H9 (cell line): ENCODE measurements at regions not wholly inside any gene's neighbourhood (a gene's known extent, or its start where the extent isn't known, plus 50 kb on each side); places are given as distances from the start of the nearest gene placed in this dataset.
A peak's percentile ranks its signal among the peaks of the same experiment; 100 is the strongest.

Experiments used
- DNase-seq: peaks from one replicate; pipeline ENCODE4 v3.0.0-alpha.2; 2017
- H2AFZ ChIP-seq: one replicate; pipeline ENCODE4 v1.6.1; 2013; ENCODE audit warnings: mild to moderate bottlenecking, low read length, control low read depth, moderate library complexity
- H2AK5ac ChIP-seq: 2 replicates; pipeline ENCODE4 v1.6.1; 2013; ENCODE audit warnings: low read length, control low read depth, mixed read lengths; ENCODE audit not compliant: insufficient read length
- H2BK120ac ChIP-seq: one replicate; pipeline ENCODE4 v1.6.1; 2013; ENCODE audit warnings: low read depth, mild to moderate bottlenecking, low read length, control low read depth, inconsistent platforms; ENCODE audit not compliant: poor library complexity, severe bottlenecking
- H2BK12ac ChIP-seq: 2 replicates; pipeline ENCODE4 v1.6.1; 2013; ENCODE audit warnings: low read length, control low read depth, mixed read lengths, low read depth; ENCODE audit not compliant: insufficient read length
- H2BK15ac ChIP-seq: 2 replicates; pipeline ENCODE4 v1.6.1; 2013; ENCODE audit warnings: low read depth, low read length, control low read depth
- H2BK20ac ChIP-seq: one replicate; pipeline ENCODE4 v1.6.1; 2013; ENCODE audit warnings: low read depth, mild to moderate bottlenecking, low read length, control low read depth, inconsistent platforms; ENCODE audit not compliant: poor library complexity, severe bottlenecking
- H2BK5ac ChIP-seq: 2 replicates; pipeline ENCODE4 v1.6.1; 2013; ENCODE audit warnings: low read length, control low read depth, mixed read lengths; ENCODE audit not compliant: insufficient read length
- H3K14ac ChIP-seq: 2 replicates; pipeline ENCODE4 v1.6.1; 2013; ENCODE audit warnings: low read length, control low read depth; ENCODE audit not compliant: insufficient read depth
- H3K18ac ChIP-seq: 2 replicates; pipeline ENCODE4 v1.6.1; 2013; ENCODE audit warnings: low read depth, mild to moderate bottlenecking, mixed read lengths, low read length, control low read depth; ENCODE audit not compliant: insufficient read length
- H3K23ac ChIP-seq: 2 replicates; pipeline ENCODE4 v1.6.1; 2013; ENCODE audit warnings: low read length, control low read depth, mixed read lengths, low read depth; ENCODE audit not compliant: insufficient read length
- H3K23me2 ChIP-seq: 2 replicates; pipeline ENCODE4 v1.6.1; 2013; ENCODE audit warnings: low read depth, mild to moderate bottlenecking, mixed read lengths, low read length, control low read depth; ENCODE audit not compliant: insufficient read length, poor library complexity, severe bottlenecking
- H3K27ac ChIP-seq: 2 replicates; pipeline ENCODE4 v1.5.1; 2013; ENCODE audit warnings: low read length, control low read depth, mixed read lengths, low read depth; ENCODE audit not compliant: insufficient read length
- H3K27me3 ChIP-seq: 2 replicates; pipeline ENCODE4 v1.6.1; 2013; ENCODE audit warnings: low read length, control low read depth, inconsistent platforms; ENCODE audit not compliant: insufficient read depth
- H3K4ac ChIP-seq: 2 replicates; pipeline ENCODE4 v1.6.1; 2013; ENCODE audit warnings: low read depth, mild to moderate bottlenecking, control low read depth, inconsistent platforms, low read length, moderate library complexity
- H3K4me1 ChIP-seq: 2 replicates; pipeline ENCODE4 v1.6.1; 2013; ENCODE audit warnings: low read length, control low read depth, inconsistent platforms; ENCODE audit not compliant: insufficient read depth
- H3K4me2 ChIP-seq: 2 replicates; pipeline ENCODE4 v1.6.1; 2013; ENCODE audit warnings: low read length, control low read depth, mixed read lengths; ENCODE audit not compliant: insufficient read length, insufficient read depth
- H3K56ac ChIP-seq: 2 replicates; pipeline ENCODE4 v1.6.1; 2013; ENCODE audit warnings: low read depth, mild to moderate bottlenecking, mixed read lengths, low read length, control low read depth; ENCODE audit not compliant: insufficient read length
- H3K79me1 ChIP-seq: 2 replicates; pipeline ENCODE4 v1.6.1; 2013; ENCODE audit warnings: low read depth, mild to moderate bottlenecking, moderate library complexity, low read length, control low read depth, inconsistent platforms; ENCODE audit not compliant: insufficient read depth, poor library complexity, severe bottlenecking
- H3K79me2 ChIP-seq: 2 replicates; pipeline ENCODE4 v1.6.1; 2013; ENCODE audit warnings: low read length, control low read depth, inconsistent platforms; ENCODE audit not compliant: insufficient read depth
- H3K9ac ChIP-seq: 2 replicates; pipeline ENCODE4 v1.6.1; 2013; ENCODE audit warnings: low read length, control low read depth, mixed read lengths; ENCODE audit not compliant: insufficient read length; ENCODE audit errors: extremely low read depth
- H3K9me3 ChIP-seq: one replicate; pipeline ENCODE4 v1.6.1; 2013; ENCODE audit warnings: low read depth, low read length, inconsistent platforms; ENCODE audit not compliant: control insufficient read depth
- H3T11ph ChIP-seq: one replicate; pipeline ENCODE4 v1.6.1; 2013; ENCODE audit warnings: mild to moderate bottlenecking, low read length, control low read depth, inconsistent platforms
- H4K20me1 ChIP-seq: one replicate; pipeline ENCODE4 v1.6.1; 2013; ENCODE audit not compliant: control insufficient read depth, insufficient read length, insufficient read depth
- H4K5ac ChIP-seq: 2 replicates; pipeline ENCODE4 v1.6.1; 2013; ENCODE audit warnings: low read depth, mild to moderate bottlenecking, mixed read lengths, low read length, control low read depth; ENCODE audit not compliant: insufficient read length
- H4K8ac ChIP-seq: replicated peaks from 2 replicates; pipeline ENCODE4 v1.6.1; 2013; ENCODE audit warnings: low read length, control low read depth, mixed read lengths, low read depth; ENCODE audit not compliant: insufficient read length
- H4K91ac ChIP-seq: 2 replicates; pipeline ENCODE4 v1.6.1; 2013; ENCODE audit warnings: low read depth, mild to moderate bottlenecking, moderate library complexity, mixed read lengths, low read length, control low read depth; ENCODE audit not compliant: insufficient read length
- H3K27ac Mint-ChIP-seq, 3 experiments: 2 replicates in 2 of 3; 3 replicates in 1 of 3; pipeline ENCODE4 v1.8.0; 2020 to 2021; ENCODE audit warnings: mixed read lengths in 3 of 3, mild to moderate bottlenecking in 1 of 3, moderate library complexity in 1 of 3
- H3K27me3 Mint-ChIP-seq: 2 replicates; pipeline ENCODE4 v1.8.0; 2021; ENCODE audit warnings: low read depth, mild to moderate bottlenecking, moderate library complexity, mixed read lengths
- H3K36me3 Mint-ChIP-seq, 3 experiments: 2 replicates in 2 of 3; 3 replicates in 1 of 3; pipeline ENCODE4 v1.8.0; 2020 to 2021; ENCODE audit warnings: low read depth in 3 of 3, mixed read lengths in 3 of 3; ENCODE audit not compliant: insufficient read depth in 1 of 3
- H3K4me1 Mint-ChIP-seq, 2 experiments: 2 replicates each; pipeline ENCODE4 v1.8.0; 2020; ENCODE audit warnings: mixed read lengths in 2 of 2
- H3K4me3 Mint-ChIP-seq, 2 experiments: 2 replicates in 1 of 2; 3 replicates in 1 of 2; pipeline ENCODE4 v1.8.0; 2020 to 2021; ENCODE audit warnings: mild to moderate bottlenecking in 2 of 2, mixed read lengths in 2 of 2, moderate library complexity in 1 of 2
- H3K9me3 Mint-ChIP-seq, 2 experiments: 2 replicates in 1 of 2; 3 replicates in 1 of 2; pipeline ENCODE4 v1.8.0; 2020; ENCODE audit warnings: mild to moderate bottlenecking in 2 of 2, mixed read lengths in 2 of 2, moderate library complexity in 1 of 2
- CTCF ChIP-seq: fragments of 200-600 bp; sonication (generic); conservative IDR thresholded peaks from 3 replicates; pipeline ENCODE4 v1.8.0; 2021; ENCODE audit warnings: antibody characterized with exemption, mild to moderate bottlenecking
- WGBS: extraction: QIAGEN DNeasy Blood & Tissue Kit; methylation state at CpG from one replicate; pipeline ENCODE4 v1.1.7; 2013; ENCODE audit warnings: missing lambda C conversion rate, low lambda C conversion rate, mixed read lengths; ENCODE audit not compliant: insufficient read length; ENCODE audit errors: extremely low coverage; 5-methylcytosine and 5-hydroxymethylcytosine counted together

- Histone ChIP-seq H3K18ac (no peak overlapping the region), H2BK120ac (no peak overlapping the region), H2AK5ac (no peak overlapping the region), H3K23me2 (no peaks in the 10 kb centered on the region), H3K56ac (no peak overlapping the region), H3K23ac (no peak overlapping the region), H3K27ac (no peak overlapping the region), H2BK20ac (no peak overlapping the region), H3K79me1 (no peaks in the 10 kb centered on the region), H3K4me2 (no peak overlapping the region), H3K9ac (no peak overlapping the region), H3K79me2 (no peaks in the 10 kb centered on the region), H3T11ph (no peak overlapping the region), H4K5ac (no peak overlapping the region), H2BK15ac (no peak overlapping the region), H4K91ac (no peak overlapping the region), H2BK5ac (no peak overlapping the region), H2BK12ac (no peak overlapping the region), H4K8ac (no peak overlapping the region), H3K4me1 (no peaks in the 10 kb centered on the region; the same call in 1 of the 2 replicates), H4K20me1 (no peaks in the 10 kb centered on the region), H3K9me3 (no peaks in the 10 kb centered on the region), H3K14ac (no peak overlapping the region; the same call in 1 of the 2 replicates), H3K4ac (no peak overlapping the region), H3K27me3 (no peaks in the 10 kb centered on the region), H2AFZ (no peak overlapping the region)
- no peaks in the 10 kb centered on the region for H3K27me3 Mint-ChIP-seq
- no peaks in the 10 kb centered on the region for H3K36me3 Mint-ChIP-seq
- no peaks in the 10 kb centered on the region for H3K9me3 Mint-ChIP-seq
- no peak for TF ChIP-seq CTCF
- peak overlapping the region in 1 of 3 experiments; percentile 87; a peak in 1 of 7 replicates for H3K27ac Mint-ChIP-seq
- DNase-seq: peak; percentile 33
- H3K4me3 Mint-ChIP-seq: no peak overlapping the region
- WGBS: no CpG with 5 or more reads among the region's 5 CpGs
- H3K4me1 Mint-ChIP-seq: peaks cover 15 to 17% of the 10 kb centered on the region in 2 experiments
These were observed 456.0 kb downstream of the TUSC7 start for GRCh38 chr3:117165601-117166051.
